Ascending aorta (tissue), 2 donors: ENCODE measurements at regions not wholly inside any gene's neighbourhood (a gene's known extent, or its start where the extent isn't known, plus 50 kb on each side); places are given as distances from the start of the nearest gene placed in this dataset.

Source experiments
- DNase-seq, 2 donors: peaks; one replicate each; pipeline ENCODE4 v3.0.0-alpha.2; 2019; ENCODE audit warnings: low spot score in 2 of 2
- H3K27ac ChIP-seq, 2 donors: fragments of 200-600 bp; sonication (generic); one replicate each; pipeline ENCODE4 v1.5.1; 2016 to 2017; ENCODE audit warnings: mild to moderate bottlenecking in 1 of 2
- H3K27me3 ChIP-seq: fragments of 200-600 bp; sonication (generic); one replicate; pipeline ENCODE4 v1.5.1; 2017
- H3K36me3 ChIP-seq, 2 donors: fragments of 200-600 bp; sonication (generic); one replicate each; pipeline ENCODE4 v1.5.1; 2016
- H3K4me1 ChIP-seq, 2 donors: fragments of 200-600 bp; sonication (generic); one replicate each; pipeline ENCODE4 v1.5.1; 2016 to 2017; ENCODE audit warnings: mild to moderate bottlenecking in 1 of 2
- H3K4me3 ChIP-seq, 2 donors: fragments of 200-600 bp; sonication (generic); one replicate each; pipeline ENCODE4 v1.5.1; 2016 to 2017; ENCODE audit warnings: mild to moderate bottlenecking in 1 of 2
- H3K9me3 ChIP-seq, 2 donors: fragments of 200-600 bp; sonication (generic); one replicate each; pipeline ENCODE4 v1.5.1; 2016
- intact Hi-C: fragments of 100-400 bp; cut with DNase I; formaldehyde crosslinking; loops from one replicate; pipeline ENCODE4 v1.15.1; 2023
- TF ChIP-seq, protein P1 (sequence below), 3 experiments: fragments of 200-600 bp in 2 of 3; fragments of 450-650 bp in 1 of 3; sonication (generic) in 2 of 3; IDR thresholded peaks; one replicate each; pipeline ENCODE4 v1.5.1; 2016 to 2019; ENCODE audit warnings: antibody characterized with exemption in 3 of 3, mild to moderate bottlenecking in 1 of 3, moderate library complexity in 1 of 3

DNA sequence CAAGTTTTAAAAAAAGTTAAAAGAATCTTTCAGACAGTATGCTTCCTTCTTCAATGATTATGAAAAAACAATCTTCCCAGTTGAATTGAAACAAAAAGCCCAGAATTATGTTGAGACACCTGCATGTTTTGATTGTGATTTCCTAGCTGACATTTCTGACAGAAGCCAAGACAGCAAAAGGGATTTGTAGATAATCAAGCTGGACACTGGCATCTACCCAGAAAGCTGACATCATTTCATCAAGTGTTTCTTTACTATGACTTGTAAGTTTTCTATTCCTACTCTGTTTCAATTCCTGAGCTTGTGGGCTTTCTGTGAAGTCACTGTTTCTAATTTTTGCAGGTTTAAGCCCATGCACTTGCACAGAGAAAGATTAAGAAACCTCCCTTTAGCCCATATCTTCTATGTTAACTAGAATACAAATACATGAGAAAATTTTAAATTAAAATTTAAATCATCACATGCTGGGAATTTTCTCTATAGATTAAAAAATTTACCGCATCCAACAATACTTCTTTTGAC is 82.9 kb upstream of the CCDC85A start:
- H3K36me3 ChIP-seq = no peaks in the 10 kb centered on the region
- H3K4me1 ChIP-seq = no peaks in the 10 kb centered on the region
- no peak for DNase-seq
- H3K27ac ChIP-seq = no peak overlapping the region
- H3K9me3 ChIP-seq = no peaks in the 10 kb centered on the region
- TF ChIP-seq, protein P1, sequence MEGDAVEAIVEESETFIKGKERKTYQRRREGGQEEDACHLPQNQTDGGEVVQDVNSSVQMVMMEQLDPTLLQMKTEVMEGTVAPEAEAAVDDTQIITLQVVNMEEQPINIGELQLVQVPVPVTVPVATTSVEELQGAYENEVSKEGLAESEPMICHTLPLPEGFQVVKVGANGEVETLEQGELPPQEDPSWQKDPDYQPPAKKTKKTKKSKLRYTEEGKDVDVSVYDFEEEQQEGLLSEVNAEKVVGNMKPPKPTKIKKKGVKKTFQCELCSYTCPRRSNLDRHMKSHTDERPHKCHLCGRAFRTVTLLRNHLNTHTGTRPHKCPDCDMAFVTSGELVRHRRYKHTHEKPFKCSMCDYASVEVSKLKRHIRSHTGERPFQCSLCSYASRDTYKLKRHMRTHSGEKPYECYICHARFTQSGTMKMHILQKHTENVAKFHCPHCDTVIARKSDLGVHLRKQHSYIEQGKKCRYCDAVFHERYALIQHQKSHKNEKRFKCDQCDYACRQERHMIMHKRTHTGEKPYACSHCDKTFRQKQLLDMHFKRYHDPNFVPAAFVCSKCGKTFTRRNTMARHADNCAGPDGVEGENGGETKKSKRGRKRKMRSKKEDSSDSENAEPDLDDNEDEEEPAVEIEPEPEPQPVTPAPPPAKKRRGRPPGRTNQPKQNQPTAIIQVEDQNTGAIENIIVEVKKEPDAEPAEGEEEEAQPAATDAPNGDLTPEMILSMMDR (IDR thresholded peaks at IDR 0.05) = no peak
- H3K4me3 ChIP-seq = no peak overlapping the region
- intact Hi-C loops = no loop called here
- H3K27me3 ChIP-seq = no peaks in the 10 kb centered on the region

DNA sequence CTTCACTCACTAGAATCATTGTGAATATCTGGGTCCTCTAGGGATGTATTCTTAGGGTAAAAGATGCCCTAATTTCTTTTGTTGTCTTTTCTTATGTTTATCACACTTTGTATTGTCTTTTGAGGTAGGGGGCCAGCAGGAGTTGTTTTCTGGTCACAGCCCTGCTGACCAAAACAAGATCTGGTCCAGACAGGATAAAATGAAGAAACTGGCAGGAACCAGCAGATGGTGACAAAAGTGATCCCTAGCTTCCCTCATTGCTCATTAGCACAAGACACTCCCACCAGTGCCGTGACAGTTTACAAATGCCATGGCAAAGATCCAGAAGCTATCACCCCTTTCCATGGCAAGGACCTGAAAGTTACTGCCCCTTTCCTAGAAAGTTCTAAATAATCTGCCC is 81.7 kb upstream of the CCDC85A start:
- Histone ChIP-seq H3K4me1 (no peaks in the 10 kb centered on the region), H3K9me3 (no peaks in the 10 kb centered on the region), H3K27ac (no peak overlapping the region), H3K36me3 (no peaks in the 10 kb centered on the region), H3K4me3 (no peak overlapping the region), H3K27me3 (no peaks in the 10 kb centered on the region)
- DNase-seq = no peak
- TF ChIP-seq, protein P1 (IDR thresholded peaks at IDR 0.05) = no peak
- intact Hi-C loops = no loop called here

DNA sequence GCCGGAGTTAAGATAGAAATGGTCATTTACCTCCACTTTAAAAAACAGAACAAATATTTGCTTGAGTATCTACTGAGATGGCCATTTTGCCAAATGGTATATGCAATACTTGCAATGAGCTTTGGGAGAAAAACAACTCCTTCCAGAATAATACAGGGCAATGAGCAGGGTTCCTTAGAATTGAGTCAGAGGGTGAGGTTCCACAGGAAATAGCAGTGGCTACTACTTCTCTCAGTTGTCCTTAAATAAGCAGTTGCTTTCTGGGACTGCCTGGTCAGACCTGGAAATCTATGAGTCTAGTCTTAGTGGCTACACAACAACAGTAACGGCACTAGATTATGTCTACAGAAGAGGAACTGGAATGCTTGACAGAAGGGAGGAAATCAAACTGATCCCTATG is 80.9 kb upstream of the CCDC85A start:
- Histone ChIP-seq H3K9me3 (no peaks in the 10 kb centered on the region), H3K4me3 (no peak overlapping the region), H3K27ac (no peak overlapping the region), H3K27me3 (no peaks in the 10 kb centered on the region), H3K36me3 (no peaks in the 10 kb centered on the region), H3K4me1 (no peaks in the 10 kb centered on the region)
- no peak for DNase-seq
- TF ChIP-seq, protein P1 (IDR thresholded peaks at IDR 0.05) = no peak
- intact Hi-C loops = no loop called here

DNA sequence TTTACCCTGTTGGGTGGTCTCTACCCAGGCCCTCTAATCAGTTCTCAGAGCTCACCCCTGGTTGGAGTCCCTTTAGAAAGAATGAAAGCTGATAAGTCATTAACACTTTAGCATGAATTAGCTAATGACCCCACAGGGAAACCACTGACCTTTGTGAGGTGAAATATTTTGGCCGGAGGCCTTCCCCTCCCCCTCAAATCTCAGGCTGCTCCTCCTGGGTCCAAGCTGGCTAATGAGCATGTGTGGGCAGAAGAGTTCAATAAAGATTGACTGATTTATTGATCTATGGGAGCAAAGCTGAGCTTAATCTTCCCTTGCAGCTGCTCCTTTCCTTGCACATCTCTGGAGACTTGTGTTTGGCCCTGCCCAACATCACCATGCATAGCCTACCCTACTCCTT is 78.8 kb upstream of the CCDC85A start:
- DNase-seq = no peak
- Histone ChIP-seq H3K27ac (no peak overlapping the region), H3K36me3 (no peaks in the 10 kb centered on the region), H3K4me1 (no peaks in the 10 kb centered on the region), H3K9me3 (no peaks in the 10 kb centered on the region), H3K27me3 (no peaks in the 10 kb centered on the region), H3K4me3 (no peak overlapping the region)
- TF ChIP-seq, protein P1 (IDR thresholded peaks at IDR 0.05) = no peak
- intact Hi-C loops = no loop called here

DNA sequence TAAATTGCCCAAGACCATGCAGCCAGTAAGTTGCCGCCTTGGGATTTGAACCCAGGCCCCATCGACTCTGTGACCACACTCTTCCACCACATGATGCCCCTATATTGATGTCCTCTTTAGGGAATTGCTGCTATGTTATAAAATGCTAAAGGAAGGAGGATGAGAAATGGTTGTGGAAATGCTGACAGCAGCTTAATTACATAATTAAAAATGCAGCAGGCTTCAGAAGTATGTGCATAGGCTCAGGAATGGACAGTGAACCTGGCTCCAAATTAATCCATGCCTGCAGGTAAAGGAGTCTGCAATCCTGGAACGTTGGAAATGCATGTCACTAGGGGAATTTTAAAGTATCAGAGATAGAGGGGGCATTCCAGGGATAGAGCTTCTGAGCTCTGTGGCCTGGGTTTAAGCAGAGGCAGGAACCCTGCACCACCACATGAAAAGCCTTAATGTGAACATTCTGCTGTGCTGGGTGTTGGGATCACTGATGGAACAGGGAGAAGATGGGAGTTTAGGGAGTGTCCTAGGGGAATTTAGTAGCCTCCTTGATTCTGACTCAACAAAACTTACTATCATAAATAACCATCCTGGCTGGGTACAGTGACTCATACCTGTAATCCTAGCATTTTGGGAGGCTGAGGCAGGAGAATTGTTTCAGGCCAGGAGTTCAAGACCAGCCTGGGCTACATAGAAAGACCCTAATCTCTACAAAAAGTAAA is 76.1 kb upstream of the CCDC85A start:
- DNase-seq = no peak
- Histone ChIP-seq H3K4me1 (no peaks in the 10 kb centered on the region), H3K27ac (no peak overlapping the region), H3K27me3 (no peaks in the 10 kb centered on the region), H3K36me3 (no peaks in the 10 kb centered on the region), H3K4me3 (no peak overlapping the region), H3K9me3 (no peaks in the 10 kb centered on the region)
- intact Hi-C loops = no loop called here
- TF ChIP-seq, protein P1 (IDR thresholded peaks at IDR 0.05) = no peak
